Activated naive CD4-positive, alpha-beta T cell treated with anti-CD3 and anti-CD28 coated beads, Interleukin-2, amount 50 U/mL, for 72 hours (primary cell): ENCODE measurements at regions not wholly inside any gene's neighbourhood (a gene's known extent, or its start where the extent isn't known, plus 50 kb on each side); places are given as distances from the start of the nearest gene placed in this dataset.
"Not testable (repeated sequence)": the region's sequence is repeated elsewhere in the genome, so short reads cannot be mapped to it uniquely, and the experiment has no call there.

ENCODE experiments used
- ATAC-seq, 2 donors: fragments of 150-1000 bp; cut with Tn5 transposase; 2 replicates each; pipeline ENCODE4 v1.10.0; 2021; ENCODE audit warnings: mild to moderate bottlenecking in 2 of 2, moderate library complexity in 2 of 2
- DNase-seq, 2 donors: peaks; one replicate each; pipeline ENCODE4 v3.0.0; 2021 to 2022; ENCODE audit warnings: low spot score in 2 of 2
- H3K27ac Mint-ChIP-seq, 2 donors: one replicate each; pipeline ENCODE4 v1.8.0; 2022; ENCODE audit warnings: mild to moderate bottlenecking in 2 of 2, mixed read lengths in 2 of 2
- H3K36me3 Mint-ChIP-seq, 2 donors: one replicate each; pipeline ENCODE4 v1.8.0; 2022; ENCODE audit warnings: mixed read lengths in 2 of 2
- H3K9me3 Mint-ChIP-seq, 2 donors: one replicate each; pipeline ENCODE4 v1.8.0; 2022; ENCODE audit warnings: mixed read lengths in 2 of 2

GRCh38 chr6:167669553-167669849 is 157.2 kb upstream of the AFDN start:
- H3K27ac Mint-ChIP-seq = no peak overlapping the region
- no peak for ATAC-seq
- peaks cover 16 to 17% of the 10 kb centered on the region in 2 donors for H3K9me3 Mint-ChIP-seq
- no peak for DNase-seq
- peaks cover 10 to 16% of the 10 kb centered on the region in 2 donors for H3K36me3 Mint-ChIP-seq

- DNase-seq = no peak
- ATAC-seq = no peak
- H3K27ac Mint-ChIP-seq = no peak overlapping the region
- H3K9me3 Mint-ChIP-seq = peaks cover 16 to 17% of the 10 kb centered on the region in 2 donors
- H3K36me3 Mint-ChIP-seq = peaks cover 10 to 16% of the 10 kb centered on the region in 2 donors
Observed at GRCh38 chr6:167669870-167670802, 156.6 kb upstream of the AFDN start.

- Mint-ChIP-seq H3K36me3 (peaks cover 10 to 16% of the 10 kb centered on the region in 2 donors), H3K9me3 (peaks cover 16 to 17% of the 10 kb centered on the region in 2 donors), H3K27ac (peak overlapping the region in 1 of 2 donors; percentile 6)
- DNase-seq = no peak
- no peak for ATAC-seq
Observed at GRCh38 chr6:167670938-167671338, 155.8 kb upstream of the AFDN start.

GRCh38 chr6:167671379-167671976 is 155.2 kb upstream of the AFDN start:
- Mint-ChIP-seq H3K9me3 (peaks cover 16 to 17% of the 10 kb centered on the region in 2 donors), H3K36me3 (peaks cover 10 to 16% of the 10 kb centered on the region in 2 donors), H3K27ac (peak overlapping the region in 1 of 2 donors; percentile 6)
- DNase-seq, ATAC-seq: not testable (repeated sequence)

GRCh38 chr6:167671977-167672687 is 154.6 kb upstream of the AFDN start:
- H3K27ac Mint-ChIP-seq = peak overlapping the region in 1 of 2 donors; percentile 6
- peaks cover 10 to 16% of the 10 kb centered on the region in 2 donors for H3K36me3 Mint-ChIP-seq
- DNase-seq = peak in 1 of 2 donors; percentile 38
- H3K9me3 Mint-ChIP-seq = peaks cover 16 to 17% of the 10 kb centered on the region in 2 donors
- no peak for ATAC-seq

GRCh38 chr6:167672738-167673137 is 154.0 kb upstream of the AFDN start:
- peaks cover 16 to 17% of the 10 kb centered on the region in 2 donors for H3K9me3 Mint-ChIP-seq
- no peak for DNase-seq
- no peak for ATAC-seq
- no peak overlapping the region for H3K27ac Mint-ChIP-seq
- H3K36me3 Mint-ChIP-seq = peaks cover 10 to 16% of the 10 kb centered on the region in 2 donors

GRCh38 chr6:167673946-167674345 is 152.8 kb upstream of the AFDN start:
- peaks cover 16 to 17% of the 10 kb centered on the region in 2 donors for H3K9me3 Mint-ChIP-seq
- H3K27ac Mint-ChIP-seq = no peak overlapping the region
- ATAC-seq = no peak

GRCh38 chr6:167674486-167674885 is 152.2 kb upstream of the AFDN start:
- no peak for ATAC-seq
- peaks cover 10 to 16% of the 10 kb centered on the region in 2 donors for H3K36me3 Mint-ChIP-seq

More at GRCh38 chr6:167673946-167674345, 152.8 kb upstream of the AFDN start:
- DNase-seq = no peak
- peaks cover 10 to 16% of the 10 kb centered on the region in 2 donors for H3K36me3 Mint-ChIP-seq

GRCh38 chr6:167676000-167676665 is 150.6 kb upstream of the AFDN start:
- ATAC-seq (no peak), DNase-seq (peak in 1 of 2 donors; percentile 14)
- H3K36me3 Mint-ChIP-seq = peaks cover 10 to 16% of the 10 kb centered on the region in 2 donors
- H3K27ac Mint-ChIP-seq = no peak overlapping the region
- H3K9me3 Mint-ChIP-seq = peaks cover 16% of the 10 kb centered on the region in 2 donors

More at GRCh38 chr6:167674486-167674885, 152.2 kb upstream of the AFDN start:
- no peak for DNase-seq
- peaks cover 16 to 17% of the 10 kb centered on the region in 2 donors for H3K9me3 Mint-ChIP-seq
- no peak overlapping the region for H3K27ac Mint-ChIP-seq

- H3K27ac Mint-ChIP-seq = peak overlapping the region in 1 of 2 donors; percentile 13
Observed at GRCh38 chr6:167676666-167677421, 149.9 kb upstream of the AFDN start.

GRCh38 chr6:167677422-167677789 is 149.3 kb upstream of the AFDN start:
- no peak overlapping the region for H3K27ac Mint-ChIP-seq
- no peak for ATAC-seq
- H3K9me3 Mint-ChIP-seq = peaks cover 3 to 4% of the 10 kb centered on the region in 2 donors
- peaks cover 2 to 4% of the 10 kb centered on the region in 2 donors for H3K36me3 Mint-ChIP-seq
- DNase-seq = no peak

More at GRCh38 chr6:167676666-167677421, 149.9 kb upstream of the AFDN start:
- DNase-seq (peak in 1 of 2 donors; percentile 9), ATAC-seq (no peak)
- Mint-ChIP-seq H3K36me3 (peaks cover 7 to 10% of the 10 kb centered on the region in 2 donors), H3K9me3 (peaks cover 9% of the 10 kb centered on the region in 2 donors)

- DNase-seq (peak in 1 of 2 donors; percentile 28), ATAC-seq (no peak)
- Mint-ChIP-seq H3K27ac (no peak overlapping the region), H3K9me3 (no peaks in the 10 kb centered on the region), H3K36me3 (no peaks in the 10 kb centered on the region)
Observed at GRCh38 chr6:167678102-167679101, 148.3 kb upstream of the AFDN start.

- no peaks in the 10 kb centered on the region for H3K9me3 Mint-ChIP-seq
- no peak overlapping the region for H3K27ac Mint-ChIP-seq
- ATAC-seq (no peak), DNase-seq (no peak)
- no peaks in the 10 kb centered on the region for H3K36me3 Mint-ChIP-seq
Observed at GRCh38 chr6:167679122-167679736, 147.5 kb upstream of the AFDN start.
